H1 (cell line): ENCODE measurements at regions not wholly inside any gene's neighbourhood (a gene's known extent, or its start where the extent isn't known, plus 50 kb on each side); places are given as distances from the start of the nearest gene placed in this dataset.

Experiments
- BACH1 ChIP-seq: IDR thresholded peaks from 2 replicates; pipeline ENCODE4 v1.6.1; 2012; ENCODE audit warnings: low read length, improper control_type of control experiment
- GTF2F1 ChIP-seq: IDR thresholded peaks from 2 replicates; pipeline ENCODE4 v1.6.1; 2012; ENCODE audit warnings: low read depth, low read length, improper control_type of control experiment, borderline replicate concordance
- KDM5A ChIP-seq: fragments of 200-600 bp; IDR thresholded peaks from 2 replicates; pipeline ENCODE4 v1.7.1; 2012; ENCODE audit warnings: mild to moderate bottlenecking, low read length, inconsistent platforms, mixed read lengths
- NANOG ChIP-seq: IDR thresholded peaks from 2 replicates; pipeline ENCODE4 v1.6.1; 2011; ENCODE audit warnings: low read length, low read depth, mild to moderate bottlenecking, inconsistent platforms; ENCODE audit not compliant: insufficient read depth, poor library complexity, severe bottlenecking
- POLR2AphosphoS5 ChIP-seq: IDR thresholded peaks from 2 replicates; pipeline ENCODE4 v1.6.1; 2011; ENCODE audit warnings: low read depth, low read length
- RAD21 ChIP-seq, 2 experiments: IDR thresholded peaks in 1 of 2; conservative IDR thresholded peaks in 1 of 2; 2 replicates each; pipeline ENCODE4 v1.6.1; 2011; ENCODE audit warnings: low read depth in 2 of 2, low read length in 2 of 2, improper control_type of control experiment in 1 of 2, inconsistent platforms in 1 of 2, mild to moderate bottlenecking in 1 of 2, moderate library complexity in 1 of 2
- TF ChIP-seq, protein P1 (sequence below): fragments of 300-600 bp; sonication (generic); IDR thresholded peaks from 2 replicates; pipeline ENCODE4 v1.7.1; 2012; ENCODE audit warnings: low read length, moderate library complexity, mild to moderate bottlenecking, inconsistent platforms; ENCODE audit not compliant: insufficient replicate concordance

DNA sequence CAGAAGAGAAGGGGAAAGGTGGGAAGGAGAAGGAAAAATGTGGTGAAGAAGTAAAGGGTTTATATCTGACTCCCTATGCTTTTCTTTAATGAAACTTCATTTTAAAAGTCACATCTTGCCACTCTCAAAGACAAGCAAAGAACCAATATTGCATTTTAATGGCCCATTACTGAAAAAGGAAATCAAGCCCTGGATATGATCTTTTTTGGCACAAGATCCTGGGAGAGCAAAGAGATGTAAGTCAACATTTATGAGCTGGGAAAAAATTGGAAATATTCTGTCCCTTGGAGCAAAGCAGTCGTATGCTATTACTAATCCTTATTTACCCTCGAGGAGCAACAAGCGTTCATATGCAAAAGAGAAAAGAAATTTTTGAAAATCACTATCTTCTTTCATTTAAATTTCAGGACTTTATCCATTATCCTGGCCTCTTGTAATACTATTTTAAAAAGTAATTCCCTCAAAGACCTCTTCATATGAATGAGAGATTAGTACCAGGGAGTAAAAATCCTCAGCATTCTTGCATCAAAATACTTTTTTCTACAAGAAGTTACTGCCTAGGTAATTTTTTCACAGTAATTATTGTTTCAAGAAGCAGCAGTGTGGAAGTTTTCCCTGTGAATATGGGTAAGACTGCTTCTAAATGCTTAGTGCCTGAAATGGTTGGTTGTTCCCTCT is 435.3 kb upstream of the PDZRN3 start (continued):
- TF ChIP-seq, protein P1, sequence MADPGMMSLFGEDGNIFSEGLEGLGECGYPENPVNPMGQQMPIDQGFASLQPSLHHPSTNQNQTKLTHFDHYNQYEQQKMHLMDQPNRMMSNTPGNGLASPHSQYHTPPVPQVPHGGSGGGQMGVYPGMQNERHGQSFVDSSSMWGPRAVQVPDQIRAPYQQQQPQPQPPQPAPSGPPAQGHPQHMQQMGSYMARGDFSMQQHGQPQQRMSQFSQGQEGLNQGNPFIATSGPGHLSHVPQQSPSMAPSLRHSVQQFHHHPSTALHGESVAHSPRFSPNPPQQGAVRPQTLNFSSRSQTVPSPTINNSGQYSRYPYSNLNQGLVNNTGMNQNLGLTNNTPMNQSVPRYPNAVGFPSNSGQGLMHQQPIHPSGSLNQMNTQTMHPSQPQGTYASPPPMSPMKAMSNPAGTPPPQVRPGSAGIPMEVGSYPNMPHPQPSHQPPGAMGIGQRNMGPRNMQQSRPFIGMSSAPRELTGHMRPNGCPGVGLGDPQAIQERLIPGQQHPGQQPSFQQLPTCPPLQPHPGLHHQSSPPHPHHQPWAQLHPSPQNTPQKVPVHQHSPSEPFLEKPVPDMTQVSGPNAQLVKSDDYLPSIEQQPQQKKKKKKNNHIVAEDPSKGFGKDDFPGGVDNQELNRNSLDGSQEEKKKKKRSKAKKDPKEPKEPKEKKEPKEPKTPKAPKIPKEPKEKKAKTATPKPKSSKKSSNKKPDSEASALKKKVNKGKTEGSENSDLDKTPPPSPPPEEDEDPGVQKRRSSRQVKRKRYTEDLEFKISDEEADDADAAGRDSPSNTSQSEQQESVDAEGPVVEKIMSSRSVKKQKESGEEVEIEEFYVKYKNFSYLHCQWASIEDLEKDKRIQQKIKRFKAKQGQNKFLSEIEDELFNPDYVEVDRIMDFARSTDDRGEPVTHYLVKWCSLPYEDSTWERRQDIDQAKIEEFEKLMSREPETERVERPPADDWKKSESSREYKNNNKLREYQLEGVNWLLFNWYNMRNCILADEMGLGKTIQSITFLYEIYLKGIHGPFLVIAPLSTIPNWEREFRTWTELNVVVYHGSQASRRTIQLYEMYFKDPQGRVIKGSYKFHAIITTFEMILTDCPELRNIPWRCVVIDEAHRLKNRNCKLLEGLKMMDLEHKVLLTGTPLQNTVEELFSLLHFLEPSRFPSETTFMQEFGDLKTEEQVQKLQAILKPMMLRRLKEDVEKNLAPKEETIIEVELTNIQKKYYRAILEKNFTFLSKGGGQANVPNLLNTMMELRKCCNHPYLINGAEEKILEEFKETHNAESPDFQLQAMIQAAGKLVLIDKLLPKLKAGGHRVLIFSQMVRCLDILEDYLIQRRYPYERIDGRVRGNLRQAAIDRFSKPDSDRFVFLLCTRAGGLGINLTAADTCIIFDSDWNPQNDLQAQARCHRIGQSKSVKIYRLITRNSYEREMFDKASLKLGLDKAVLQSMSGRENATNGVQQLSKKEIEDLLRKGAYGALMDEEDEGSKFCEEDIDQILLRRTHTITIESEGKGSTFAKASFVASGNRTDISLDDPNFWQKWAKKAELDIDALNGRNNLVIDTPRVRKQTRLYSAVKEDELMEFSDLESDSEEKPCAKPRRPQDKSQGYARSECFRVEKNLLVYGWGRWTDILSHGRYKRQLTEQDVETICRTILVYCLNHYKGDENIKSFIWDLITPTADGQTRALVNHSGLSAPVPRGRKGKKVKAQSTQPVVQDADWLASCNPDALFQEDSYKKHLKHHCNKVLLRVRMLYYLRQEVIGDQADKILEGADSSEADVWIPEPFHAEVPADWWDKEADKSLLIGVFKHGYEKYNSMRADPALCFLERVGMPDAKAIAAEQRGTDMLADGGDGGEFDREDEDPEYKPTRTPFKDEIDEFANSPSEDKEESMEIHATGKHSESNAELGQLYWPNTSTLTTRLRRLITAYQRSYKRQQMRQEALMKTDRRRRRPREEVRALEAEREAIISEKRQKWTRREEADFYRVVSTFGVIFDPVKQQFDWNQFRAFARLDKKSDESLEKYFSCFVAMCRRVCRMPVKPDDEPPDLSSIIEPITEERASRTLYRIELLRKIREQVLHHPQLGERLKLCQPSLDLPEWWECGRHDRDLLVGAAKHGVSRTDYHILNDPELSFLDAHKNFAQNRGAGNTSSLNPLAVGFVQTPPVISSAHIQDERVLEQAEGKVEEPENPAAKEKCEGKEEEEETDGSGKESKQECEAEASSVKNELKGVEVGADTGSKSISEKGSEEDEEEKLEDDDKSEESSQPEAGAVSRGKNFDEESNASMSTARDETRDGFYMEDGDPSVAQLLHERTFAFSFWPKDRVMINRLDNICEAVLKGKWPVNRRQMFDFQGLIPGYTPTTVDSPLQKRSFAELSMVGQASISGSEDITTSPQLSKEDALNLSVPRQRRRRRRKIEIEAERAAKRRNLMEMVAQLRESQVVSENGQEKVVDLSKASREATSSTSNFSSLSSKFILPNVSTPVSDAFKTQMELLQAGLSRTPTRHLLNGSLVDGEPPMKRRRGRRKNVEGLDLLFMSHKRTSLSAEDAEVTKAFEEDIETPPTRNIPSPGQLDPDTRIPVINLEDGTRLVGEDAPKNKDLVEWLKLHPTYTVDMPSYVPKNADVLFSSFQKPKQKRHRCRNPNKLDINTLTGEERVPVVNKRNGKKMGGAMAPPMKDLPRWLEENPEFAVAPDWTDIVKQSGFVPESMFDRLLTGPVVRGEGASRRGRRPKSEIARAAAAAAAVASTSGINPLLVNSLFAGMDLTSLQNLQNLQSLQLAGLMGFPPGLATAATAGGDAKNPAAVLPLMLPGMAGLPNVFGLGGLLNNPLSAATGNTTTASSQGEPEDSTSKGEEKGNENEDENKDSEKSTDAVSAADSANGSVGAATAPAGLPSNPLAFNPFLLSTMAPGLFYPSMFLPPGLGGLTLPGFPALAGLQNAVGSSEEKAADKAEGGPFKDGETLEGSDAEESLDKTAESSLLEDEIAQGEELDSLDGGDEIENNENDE: no peak
- TF ChIP-seq RAD21 (IDR thresholded peaks at IDR 0.05 in 1 of 2, conservative IDR thresholded peaks at IDR 0.05 in 1 of 2; ENCODE audit: low read depth in 2 of 2, low read length in 2 of 2) (no peak), NANOG (no peak), KDM5A (no peak), BACH1 (no peak), GTF2F1 (no peak), POLR2AphosphoS5 (no peak)
